HG03196 (cell line): ENCODE measurements at regions not wholly inside any gene's neighbourhood (a gene's known extent, or its start where the extent isn't known, plus 50 kb on each side); places are given as distances from the start of the nearest gene placed in this dataset.
"Not testable (repeated sequence)": the region's sequence is repeated elsewhere in the genome, so short reads cannot be mapped to it uniquely, and the experiment has no call there.

Experiments used
- ATAC-seq: cut with Tn5 transposase; IDR thresholded peaks from one replicate; pipeline ENCODE4 v1.9.1; 2021; ENCODE audit not compliant: unreplicated experiment

- not testable (repeated sequence) for ATAC-seq
Observed at GRCh38 chr13:18240086-18240485, 941.5 kb downstream of the TUBA3C start.

DNA sequence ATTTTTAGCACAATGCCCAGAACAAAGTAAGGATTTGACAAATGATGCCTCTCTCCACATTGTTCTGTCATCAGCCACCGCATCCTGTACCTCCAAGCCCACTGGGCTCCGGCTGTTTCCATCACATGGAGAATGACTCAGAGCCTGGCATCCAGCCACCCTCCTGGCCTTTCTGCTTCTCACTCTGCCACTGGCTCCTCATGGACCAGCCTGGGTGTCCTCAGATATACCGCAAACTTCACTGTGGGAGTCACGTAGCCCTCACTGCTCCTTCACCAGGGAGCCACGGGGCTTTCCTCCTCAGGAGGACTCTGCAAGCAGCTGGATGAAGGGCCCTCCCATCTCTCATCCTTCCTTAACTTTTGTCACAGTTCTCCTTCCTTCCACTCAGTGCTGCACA is 943.0 kb downstream of the TUBA3C start:
- ATAC-seq: not testable (repeated sequence)

GRCh38 chr13:18236528-18236815 is 945.2 kb downstream of the TUBA3C start:
- no peak for ATAC-seq

- no peak for ATAC-seq
Observed at GRCh38 chr13:18235756-18236527, 945.7 kb downstream of the TUBA3C start.

DNA sequence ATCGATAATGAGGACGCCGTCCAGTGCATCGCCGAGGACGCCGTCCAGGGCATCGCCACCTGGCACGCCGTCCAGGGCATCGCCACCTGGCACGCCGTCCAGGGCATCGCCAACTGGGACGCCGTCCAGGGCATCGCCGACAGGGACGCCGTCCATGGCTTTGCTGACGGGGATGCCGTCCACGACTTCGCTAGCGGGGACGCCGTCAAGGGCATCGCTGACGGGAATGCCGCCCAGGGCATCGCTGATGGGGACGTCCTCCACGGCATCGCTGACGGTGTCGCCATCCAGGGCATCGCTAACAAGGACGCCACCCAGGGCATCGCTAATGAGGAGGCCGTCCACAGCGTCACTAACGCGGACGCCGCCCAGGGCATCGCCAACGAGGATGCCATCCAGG is 946.5 kb downstream of the TUBA3C start:
- no peak for ATAC-seq

GRCh38 chr13:18234451-18234850 is 947.2 kb downstream of the TUBA3C start:
- not testable (repeated sequence) for ATAC-seq

DNA sequence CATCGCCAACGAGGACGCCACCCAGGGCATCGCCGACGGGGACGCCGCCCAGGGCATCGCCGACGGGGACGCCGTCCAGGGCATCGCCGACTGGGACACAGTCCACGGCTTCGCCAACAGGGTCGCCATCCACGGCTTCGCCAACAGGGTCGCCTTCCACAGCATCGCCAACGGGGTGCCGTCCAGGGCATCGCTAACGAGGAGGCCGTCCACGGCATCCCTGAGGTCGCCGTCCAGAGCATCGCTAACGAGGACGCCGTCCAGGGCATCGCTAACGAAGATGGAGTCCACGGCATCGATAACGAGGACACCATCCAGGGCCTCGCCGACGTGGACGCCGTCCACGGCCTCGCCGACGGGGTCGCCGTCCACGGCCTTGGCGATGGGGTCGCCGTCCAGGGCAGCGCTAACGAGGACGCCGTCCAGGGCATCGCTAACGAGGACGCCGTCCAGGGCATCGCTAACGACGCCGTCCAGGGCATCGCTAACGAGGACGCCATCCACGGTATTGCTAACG is 947.8 kb downstream of the TUBA3C start:
- no peak for ATAC-seq

- no peak for ATAC-seq
Observed at GRCh38 chr13:18232994-18233782, 948.4 kb downstream of the TUBA3C start.

DNA sequence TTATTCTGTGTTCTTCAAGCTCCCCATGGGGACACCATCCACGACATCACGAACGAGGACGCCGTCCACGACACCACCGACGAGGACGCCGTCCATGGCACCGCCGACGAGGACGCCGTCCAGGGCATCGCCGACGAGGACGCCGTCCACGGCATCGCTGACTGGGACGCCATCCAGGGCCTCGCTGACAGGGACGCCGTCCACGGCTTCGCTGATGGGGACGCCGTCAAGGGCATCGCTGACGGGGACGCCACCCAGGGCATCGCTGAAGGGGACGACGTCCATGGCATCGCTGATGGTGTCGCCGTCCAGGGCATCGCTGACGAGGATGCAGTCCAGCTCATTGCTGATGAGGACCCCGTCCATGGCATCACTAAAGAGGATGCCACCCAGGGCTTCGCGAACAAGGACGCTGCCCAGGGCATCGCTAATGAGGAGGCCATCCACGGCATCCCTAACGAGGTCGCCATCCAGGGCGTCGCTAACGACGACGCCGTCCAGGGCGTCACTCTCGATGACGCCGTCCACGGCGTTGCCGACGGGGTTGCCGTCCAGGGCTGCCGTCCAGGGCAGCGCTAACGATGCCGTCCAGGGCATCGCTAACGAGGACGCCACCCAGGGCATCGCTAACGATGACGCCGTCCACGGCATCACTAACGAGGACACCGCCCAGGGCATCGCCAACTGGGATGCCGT is 949.2 kb downstream of the TUBA3C start:
- no peak for ATAC-seq

DNA sequence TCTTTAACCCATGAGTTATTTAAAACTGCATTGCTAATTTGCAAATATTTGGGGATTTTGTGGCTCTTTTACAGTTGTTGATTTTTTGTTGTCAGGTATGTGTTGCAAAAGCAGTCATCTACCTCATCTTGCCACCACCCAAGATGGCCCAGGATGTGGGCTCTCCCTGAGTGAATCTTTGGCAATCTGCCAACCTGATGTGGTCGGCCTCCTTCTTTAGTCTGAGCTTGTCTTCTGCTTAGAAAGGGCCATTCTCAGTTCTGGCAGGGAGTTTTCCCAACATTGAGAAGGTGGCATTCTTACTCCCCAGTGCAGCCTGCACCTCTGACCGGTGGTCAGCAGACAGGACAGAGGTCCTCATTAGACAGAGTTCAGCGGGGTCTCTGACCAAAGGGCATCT is 957.2 kb downstream of the TUBA3C start:
- not testable (repeated sequence) for ATAC-seq

DNA sequence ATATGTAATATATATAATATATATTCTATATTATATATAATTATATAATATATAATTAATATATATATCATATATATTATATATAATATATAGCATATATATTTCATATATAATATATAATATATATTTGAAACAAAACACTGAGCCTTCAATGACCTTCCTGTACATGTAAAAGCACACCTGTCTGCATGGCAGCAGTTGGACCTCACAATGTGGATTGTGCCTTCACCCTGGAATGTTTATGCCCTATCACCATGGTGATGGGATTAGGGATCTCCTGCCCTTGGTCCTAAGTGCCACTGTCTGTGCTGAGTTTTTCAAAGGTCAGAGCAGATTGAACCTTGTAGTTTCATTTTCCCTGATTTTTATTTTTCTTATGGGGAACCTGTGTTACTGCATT is 966.9 kb downstream of the TUBA3C start:
- ATAC-seq: not testable (repeated sequence)

DNA sequence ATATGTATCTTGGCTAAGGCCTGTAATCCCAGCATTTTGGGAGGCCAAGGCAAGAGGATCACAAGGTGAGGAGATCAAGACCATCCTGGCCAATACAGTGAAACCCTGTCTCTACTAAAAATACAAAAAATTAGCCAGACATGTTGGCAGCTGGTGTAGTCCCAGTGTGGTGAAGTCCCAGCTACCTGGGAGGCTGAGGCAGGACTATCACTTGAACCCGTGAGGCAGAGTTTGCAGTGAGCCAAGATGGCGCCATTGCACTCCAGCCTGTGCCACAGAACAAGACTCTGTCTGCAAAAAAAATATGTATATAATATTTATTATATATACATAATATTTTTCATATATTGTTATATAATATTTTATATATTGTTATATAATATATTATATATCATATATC is 968.1 kb downstream of the TUBA3C start:
- ATAC-seq: not testable (repeated sequence)

- peak; percentile 26 for ATAC-seq
Observed at GRCh38 chr13:18212873-18213272, 968.8 kb downstream of the TUBA3C start.

DNA sequence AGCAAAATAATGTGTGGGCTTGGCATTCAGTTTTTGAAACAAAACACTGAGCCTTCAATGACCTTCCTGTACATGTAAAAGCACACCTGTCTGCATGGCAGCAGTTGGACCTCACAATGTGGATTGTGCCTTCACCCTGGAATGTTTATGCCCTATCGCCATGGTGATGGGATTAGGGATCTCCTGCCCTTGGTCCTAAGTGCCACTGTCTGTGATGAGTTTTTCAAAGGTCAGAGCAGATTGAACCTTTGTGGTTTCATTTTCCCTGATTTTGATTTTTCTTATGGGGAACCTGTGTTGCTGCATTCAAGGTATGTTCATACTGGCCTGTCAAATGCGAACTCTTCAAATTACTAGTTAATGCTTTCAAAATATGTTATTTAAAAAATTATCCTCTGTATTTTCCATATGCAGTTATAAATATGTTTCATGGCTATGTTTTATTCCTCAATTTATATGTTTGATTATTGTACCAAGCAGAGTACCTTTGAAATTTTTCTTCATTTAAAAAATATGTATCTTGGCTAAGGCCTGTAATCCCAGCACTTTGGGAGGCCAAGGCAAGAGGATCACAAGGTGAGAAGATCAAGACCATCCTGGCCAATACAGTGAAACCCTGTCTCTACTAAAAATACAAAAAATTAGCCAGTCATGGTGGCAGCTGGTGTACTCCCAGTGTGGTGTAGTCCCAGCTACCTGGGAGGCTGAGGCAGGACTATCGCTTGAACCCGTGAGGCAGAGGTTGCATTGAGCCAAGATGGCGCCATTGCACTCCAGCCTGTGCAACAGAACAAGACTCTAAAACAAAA is 969.7 kb downstream of the TUBA3C start:
- peak; percentile 96 for ATAC-seq

DNA sequence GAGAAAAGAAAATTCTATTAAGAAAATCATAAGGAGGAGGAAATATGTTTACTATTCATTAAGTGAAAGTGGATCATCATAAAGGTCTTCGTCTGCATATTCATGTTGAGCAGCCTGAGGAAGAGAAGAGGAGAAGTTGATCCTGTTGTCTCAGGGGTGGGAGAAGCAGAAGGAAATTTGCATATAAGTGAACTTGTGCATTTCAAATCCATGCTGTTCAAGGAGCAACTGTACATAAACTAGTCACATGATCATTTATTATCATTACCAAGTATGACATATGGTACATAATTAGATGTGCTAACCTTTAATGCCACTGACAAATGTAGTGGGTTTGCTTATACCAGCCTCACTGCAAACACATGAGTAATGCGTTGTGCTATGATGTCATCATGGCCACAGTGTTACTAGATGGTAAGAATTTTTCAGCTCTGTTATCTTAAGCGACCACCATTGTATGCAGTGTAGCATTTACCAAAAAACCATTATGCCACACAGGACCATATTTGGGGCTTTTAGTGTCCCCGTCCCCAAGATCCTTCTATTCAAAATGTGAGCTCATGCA is 976.9 kb downstream of the TUBA3C start:
- ATAC-seq: not testable (repeated sequence)

DNA sequence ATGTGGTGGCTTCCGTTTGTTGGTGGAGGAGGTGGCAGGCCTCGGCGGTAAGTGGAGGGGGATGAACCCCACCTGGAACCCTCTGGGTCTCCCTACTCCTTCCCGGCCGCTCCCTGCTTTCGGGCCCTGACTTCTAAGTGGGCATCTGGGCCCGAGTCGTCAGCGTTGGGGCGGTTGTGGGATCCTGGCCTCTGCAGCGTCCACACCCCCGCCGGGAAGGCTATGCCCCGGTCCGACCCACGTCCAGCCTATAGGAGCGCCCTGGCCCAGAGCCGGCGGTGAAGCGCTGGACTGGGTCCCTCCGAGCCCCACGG is 986.3 kb downstream of the TUBA3C start:
- ATAC-seq: not testable (repeated sequence)

GRCh38 chr13:18194631-18195364 is 986.8 kb downstream of the TUBA3C start:
- ATAC-seq: not testable (repeated sequence)

DNA sequence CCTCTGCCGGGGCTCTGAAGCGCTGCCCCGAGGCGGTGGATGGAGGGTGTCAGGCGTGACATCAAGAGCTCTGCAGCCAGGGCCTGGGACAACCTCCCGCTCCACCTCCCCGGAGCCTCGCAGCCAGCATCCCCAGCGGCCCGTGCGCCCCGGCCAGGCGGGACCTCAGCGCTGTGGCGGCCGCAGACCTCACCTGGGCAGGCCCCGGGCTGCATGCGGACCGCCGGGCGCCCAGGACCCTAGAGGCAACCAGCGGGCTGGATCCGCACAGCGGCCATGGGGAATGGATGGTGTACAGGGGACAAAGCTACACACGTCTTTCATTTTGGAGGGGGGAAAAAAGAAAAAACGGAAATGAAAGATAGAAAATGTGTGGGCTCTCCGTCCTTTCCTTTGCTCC is 987.5 kb downstream of the TUBA3C start:
- ATAC-seq: not testable (repeated sequence)
